ENCODE measurements at regions not wholly inside any gene's neighbourhood (a gene's known extent, or its start where the extent isn't known, plus 50 kb on each side); places are given as distances from the start of the nearest gene placed in this dataset.

DNA sequence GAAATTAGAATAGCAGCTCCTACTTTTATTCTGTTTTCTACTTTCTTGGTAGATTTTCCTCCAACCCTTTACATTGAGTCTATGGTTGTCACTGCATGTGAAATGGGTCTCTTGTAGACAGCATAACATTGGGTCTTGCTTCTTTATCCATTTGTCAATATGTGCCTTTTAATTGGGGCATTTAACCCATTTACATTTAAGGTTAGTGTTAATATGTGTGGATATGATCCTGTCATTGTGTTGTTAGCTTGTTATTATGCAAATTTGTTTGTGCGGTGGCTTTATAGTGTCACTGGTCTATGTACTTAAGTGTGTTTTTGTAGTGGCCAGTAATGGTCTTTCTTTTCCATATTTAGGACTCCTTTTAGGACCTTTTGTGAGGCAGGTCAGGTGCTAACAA, 276.9 kb upstream of the SPHKAP start:
- DNase-seq, result no peak

DNA sequence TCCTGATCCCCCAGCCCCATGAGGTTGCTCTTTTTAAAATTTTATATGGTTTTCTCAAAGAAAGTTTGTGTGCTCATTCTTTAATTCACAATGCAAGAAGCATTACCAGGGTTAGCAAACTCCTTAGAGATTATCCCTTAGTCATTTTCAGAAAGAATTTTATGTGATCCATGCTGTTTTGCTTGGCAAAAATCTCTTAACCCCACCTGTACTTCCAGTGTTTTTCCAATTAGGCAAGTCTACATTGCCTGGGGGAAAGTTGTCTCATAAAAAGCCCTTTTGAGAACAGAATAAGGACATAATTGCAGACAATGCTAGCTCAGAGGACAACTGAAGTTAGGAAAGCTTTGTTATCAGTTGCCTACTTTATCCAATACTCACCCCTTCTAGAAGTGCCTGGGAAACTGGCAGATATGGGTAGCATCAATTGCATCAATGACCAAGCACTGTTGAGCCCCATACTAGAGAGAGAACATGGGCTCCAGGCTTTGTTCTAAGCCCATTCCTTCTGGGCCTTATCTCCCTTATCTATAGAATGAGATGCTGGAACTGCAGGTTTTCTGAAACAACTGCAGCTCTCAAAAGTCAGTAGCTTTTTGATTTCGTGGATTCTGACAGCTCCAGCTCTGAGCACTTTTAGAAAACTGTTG, 265.9 kb upstream of the SPHKAP start:
- intact Hi-C loops (cut with DNase I), result no loop called here
- Histone ChIP-seq H3K36me3 (no peaks in the 10 kb centered on the region), H3K4me1 (no peaks in the 10 kb centered on the region), H3K9me3 (no peaks in the 10 kb centered on the region), H3K27me3 (no peaks in the 10 kb centered on the region), H3K4me3 (replicated peaks in 1 of 3) (no peak overlapping the region), H3K27ac (no peak overlapping the region)
- DNase-seq, result no peak
- 39 to 50% methylated on average over 1 of the region's 1 CpG for WGBS, 2 donors
- TF ChIP-seq CTCF (IDR thresholded peaks at IDR 0.05), result no peak
- TF ChIP-seq POLR2A (IDR thresholded peaks at IDR 0.05), result no peak

More for the DNA sequence above, 276.9 kb upstream of the SPHKAP start:
- Histone ChIP-seq H3K36me3 (no peaks in the 10 kb centered on the region), H3K9me3 (no peaks in the 10 kb centered on the region), H3K27me3 (no peaks in the 10 kb centered on the region), H3K4me1 (no peaks in the 10 kb centered on the region), H3K4me3 (replicated peaks in 1 of 3) (no peak overlapping the region), H3K27ac (no peak overlapping the region)
- 98 to 100% methylated on average over 1 of the region's 1 CpG for WGBS, 2 donors
- intact Hi-C loops (cut with DNase I), result no loop called here
- TF ChIP-seq CTCF (IDR thresholded peaks at IDR 0.05), result no peak
- TF ChIP-seq POLR2A (IDR thresholded peaks at IDR 0.05), result no peak

- H3K4me3 ChIP-seq (replicated peaks in 1 of 3), result no peak overlapping the region
- H3K4me1 ChIP-seq, result no peaks in the 10 kb centered on the region
- WGBS, 2 donors, result 61 to 69% methylated on average over 4 of the region's 4 CpGs
- TF ChIP-seq CTCF (IDR thresholded peaks at IDR 0.05) (no peak), POLR2A (IDR thresholded peaks at IDR 0.05) (no peak)
- intact Hi-C loops (cut with DNase I), result no loop called here
- no peaks in the 10 kb centered on the region for H3K9me3 ChIP-seq
- H3K27me3 ChIP-seq, result no peaks in the 10 kb centered on the region
- H3K36me3 ChIP-seq, result no peaks in the 10 kb centered on the region
- no peak for DNase-seq
- H3K27ac ChIP-seq, result no peak overlapping the region
These were observed 265.2 kb upstream of the SPHKAP start for GRCh38 chr2:228446734-228447133.

GRCh38 chr2:228444161-228444560, 262.7 kb upstream of the SPHKAP start:
- no peaks in the 10 kb centered on the region for H3K27me3 ChIP-seq
- H3K36me3 ChIP-seq, result no peaks in the 10 kb centered on the region
- no peak overlapping the region for H3K4me3 ChIP-seq (replicated peaks in 1 of 3)
- H3K4me1 ChIP-seq, result no peaks in the 10 kb centered on the region
- intact Hi-C loops (cut with DNase I), result no loop called here
- H3K27ac ChIP-seq, result no peak overlapping the region
- WGBS, 2 donors, result 88 to 89% methylated on average over 4 of the region's 4 CpGs
- TF ChIP-seq POLR2A (IDR thresholded peaks at IDR 0.05) (no peak), CTCF (IDR thresholded peaks at IDR 0.05) (no peak)
- no peak for DNase-seq
- H3K9me3 ChIP-seq, result no peaks in the 10 kb centered on the region

DNA sequence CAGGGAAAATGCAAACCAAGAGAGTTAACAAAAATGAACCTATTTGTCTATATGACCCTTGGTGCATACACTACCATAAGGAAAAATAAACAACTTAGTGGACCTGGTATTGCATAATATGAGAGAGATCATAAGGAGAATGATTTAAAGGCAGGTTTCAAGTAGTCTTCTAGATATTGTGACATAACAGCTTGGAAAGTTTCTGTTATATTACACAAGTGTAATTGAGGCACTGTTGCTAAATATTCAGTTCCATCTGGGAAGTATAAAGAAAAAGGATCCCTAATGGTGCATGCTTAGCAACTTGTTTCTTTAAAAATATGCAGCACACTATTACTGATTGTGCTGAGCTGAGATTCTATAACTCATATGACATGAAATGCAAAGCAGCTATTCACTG, 252.2 kb upstream of the SPHKAP start:
- Histone ChIP-seq H3K4me1 (no peaks in the 10 kb centered on the region), H3K9me3 (no peaks in the 10 kb centered on the region), H3K27ac (no peak overlapping the region), H3K27me3 (no peaks in the 10 kb centered on the region), H3K4me3 (replicated peaks in 1 of 3) (no peak overlapping the region), H3K36me3 (no peaks in the 10 kb centered on the region)
- intact Hi-C loops (cut with DNase I), result no loop called here
- DNase-seq, result no peak
- TF ChIP-seq POLR2A (IDR thresholded peaks at IDR 0.05) (no peak), CTCF (IDR thresholded peaks at IDR 0.05) (no peak)

Data from thyroid gland (tissue), 4 donors.